HUES48 (cell line): ENCODE measurements at regions not wholly inside any gene's neighbourhood (a gene's known extent, or its start where the extent isn't known, plus 50 kb on each side); places are given as distances from the start of the nearest gene placed in this dataset.

ENCODE experiments used
- H3K27ac ChIP-seq: one replicate; pipeline ENCODE4 v1.7.0; 2013; ENCODE audit warnings: low read depth, low read length, inconsistent platforms
- H3K27me3 ChIP-seq: 2 replicates; pipeline ENCODE4 v1.6.1; 2013; ENCODE audit warnings: mild to moderate bottlenecking, low read length; ENCODE audit not compliant: control insufficient read depth, insufficient read depth
- H3K36me3 ChIP-seq: 2 replicates; pipeline ENCODE4 v1.6.1; 2013; ENCODE audit warnings: low read length; ENCODE audit not compliant: control insufficient read depth, insufficient read depth
- H3K4me1 ChIP-seq: 2 replicates; pipeline ENCODE4 v1.6.1; 2013; ENCODE audit warnings: mild to moderate bottlenecking, low read length; ENCODE audit not compliant: control insufficient read depth, insufficient read depth
- H3K4me3 ChIP-seq: 2 replicates; pipeline ENCODE4 v1.5.1; 2013; ENCODE audit warnings: mild to moderate bottlenecking, low read depth, low read length
- H3K9ac ChIP-seq: 2 replicates; pipeline ENCODE4 v1.6.1; 2013; ENCODE audit warnings: mild to moderate bottlenecking, low read depth, low read length, moderate library complexity
- H3K9me3 ChIP-seq: 2 replicates; pipeline ENCODE4 v1.6.1; 2013; ENCODE audit warnings: low read length; ENCODE audit not compliant: control insufficient read depth, insufficient read depth

- Histone ChIP-seq H3K9me3 (no peaks in the 10 kb centered on the region), H3K9ac (no peak overlapping the region), H3K27me3 (no peaks in the 10 kb centered on the region), H3K27ac (no peak overlapping the region), H3K4me1 (no peaks in the 10 kb centered on the region; the same call in 1 of the 2 replicates), H3K4me3 (no peak overlapping the region), H3K36me3 (no peaks in the 10 kb centered on the region)
Observed at GRCh38 chr2:8002765-8003393, 679.0 kb upstream of the ID2 start.

GRCh38 chr2:8003462-8004075 lies 678.3 kb upstream of the ID2 start:
- H3K9me3 ChIP-seq: no peaks in the 10 kb centered on the region
- no peaks in the 10 kb centered on the region; the same call in 1 of the 2 replicates for H3K4me1 ChIP-seq
- H3K36me3 ChIP-seq: no peaks in the 10 kb centered on the region
- H3K4me3 ChIP-seq: no peak overlapping the region
- H3K9ac ChIP-seq: no peak overlapping the region
- no peak overlapping the region for H3K27ac ChIP-seq
- no peaks in the 10 kb centered on the region for H3K27me3 ChIP-seq

DNA sequence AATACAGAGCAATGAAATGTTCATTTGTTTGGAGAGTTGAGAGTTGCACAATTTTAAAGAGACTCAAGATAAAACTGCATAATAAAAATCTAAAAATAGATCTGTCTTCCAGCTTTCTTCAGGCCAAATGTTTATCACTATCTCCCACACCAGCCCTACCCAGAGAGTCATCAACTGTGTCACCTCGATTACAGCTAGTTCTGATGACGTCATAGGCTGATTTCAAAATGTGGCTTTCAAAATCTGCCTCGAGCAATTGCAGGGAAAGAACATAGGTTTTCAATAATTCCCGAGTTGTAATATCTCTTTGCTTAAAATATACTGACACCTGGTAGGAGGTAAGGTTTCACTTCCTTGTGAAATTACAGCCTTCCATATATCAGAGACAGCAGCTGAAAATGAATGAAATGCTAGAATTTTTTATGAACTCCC lies 677.6 kb upstream of the ID2 start:
- Histone ChIP-seq H3K4me3 (no peak overlapping the region), H3K27ac (no peak overlapping the region), H3K9ac (no peak overlapping the region), H3K27me3 (no peaks in the 10 kb centered on the region), H3K36me3 (no peaks in the 10 kb centered on the region), H3K4me1 (no peaks in the 10 kb centered on the region), H3K9me3 (no peaks in the 10 kb centered on the region)

GRCh38 chr2:8006181-8006580 lies 675.7 kb upstream of the ID2 start:
- H3K9me3 ChIP-seq: no peaks in the 10 kb centered on the region
- H3K9ac ChIP-seq: no peak overlapping the region
- no peaks in the 10 kb centered on the region for H3K27me3 ChIP-seq
- H3K4me3 ChIP-seq: no peak overlapping the region
- no peaks in the 10 kb centered on the region for H3K36me3 ChIP-seq
- H3K4me1 ChIP-seq: no peaks in the 10 kb centered on the region
- no peak overlapping the region for H3K27ac ChIP-seq

GRCh38 chr2:8006626-8007025 lies 675.2 kb upstream of the ID2 start:
- no peaks in the 10 kb centered on the region for H3K9me3 ChIP-seq
- no peaks in the 10 kb centered on the region for H3K4me1 ChIP-seq
- H3K4me3 ChIP-seq: no peak overlapping the region
- no peaks in the 10 kb centered on the region for H3K36me3 ChIP-seq
- H3K27ac ChIP-seq: no peak overlapping the region
- no peaks in the 10 kb centered on the region for H3K27me3 ChIP-seq
- no peak overlapping the region for H3K9ac ChIP-seq

DNA sequence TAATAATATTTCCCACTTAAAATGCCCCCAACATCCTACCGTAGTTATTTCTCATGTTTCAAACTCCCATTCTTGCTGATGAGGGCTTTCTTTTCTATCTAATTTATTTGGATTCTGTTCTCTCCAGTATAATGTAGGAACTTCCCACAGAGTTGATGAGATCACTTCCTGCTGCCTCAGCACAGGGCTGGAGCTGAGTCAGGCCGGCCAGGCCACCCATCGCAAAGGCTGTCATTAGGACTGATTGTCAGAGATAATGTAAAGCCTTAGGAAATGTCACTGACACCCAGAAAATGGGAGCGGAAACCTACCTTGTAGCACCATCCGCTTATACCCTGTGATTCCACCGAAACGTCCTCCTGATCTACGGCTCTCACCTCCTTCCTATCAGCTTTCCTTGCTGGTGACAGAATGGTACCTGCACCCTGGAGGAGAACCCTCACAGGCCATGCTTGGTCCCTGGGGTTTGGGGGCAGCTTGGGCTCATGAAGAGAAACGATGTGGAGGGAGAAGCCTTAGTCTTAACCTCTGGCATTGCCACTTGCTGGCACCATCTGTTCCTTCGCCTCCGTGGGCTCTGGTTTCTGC lies 672.8 kb upstream of the ID2 start:
- Histone ChIP-seq H3K4me3 (no peak overlapping the region), H3K4me1 (no peaks in the 10 kb centered on the region), H3K27me3 (no peaks in the 10 kb centered on the region), H3K9ac (no peak overlapping the region), H3K36me3 (no peaks in the 10 kb centered on the region), H3K9me3 (no peaks in the 10 kb centered on the region), H3K27ac (no peak overlapping the region)

- Histone ChIP-seq H3K9ac (no peak overlapping the region), H3K36me3 (no peaks in the 10 kb centered on the region), H3K27me3 (no peaks in the 10 kb centered on the region), H3K4me1 (no peaks in the 10 kb centered on the region), H3K4me3 (no peak overlapping the region), H3K27ac (no peak overlapping the region), H3K9me3 (no peaks in the 10 kb centered on the region)
Observed at GRCh38 chr2:8015848-8016600, 665.8 kb upstream of the ID2 start.

DNA sequence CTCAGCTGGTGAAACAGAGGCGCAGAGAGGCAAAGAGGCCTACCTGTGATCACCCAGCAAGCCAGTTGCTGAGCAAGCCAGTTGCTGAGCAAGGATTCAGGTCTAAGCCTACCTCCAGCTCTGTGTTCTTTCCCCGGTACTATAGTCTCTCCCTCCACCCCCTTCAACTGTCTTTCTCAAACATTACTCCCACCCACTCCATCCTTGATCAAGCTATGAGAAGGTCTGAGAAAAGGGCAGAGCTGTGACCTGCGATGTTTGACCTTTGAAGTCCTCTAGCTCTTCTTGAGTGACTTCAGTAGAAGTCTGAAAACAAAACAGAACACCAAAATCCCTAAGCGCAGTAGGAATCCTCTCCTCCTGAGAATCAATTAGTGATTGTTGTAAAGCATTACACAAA lies 665.2 kb upstream of the ID2 start:
- no peak overlapping the region for H3K9ac ChIP-seq
- no peaks in the 10 kb centered on the region for H3K27me3 ChIP-seq
- H3K27ac ChIP-seq: no peak overlapping the region
- no peaks in the 10 kb centered on the region for H3K36me3 ChIP-seq
- no peaks in the 10 kb centered on the region for H3K9me3 ChIP-seq
- no peak overlapping the region for H3K4me3 ChIP-seq
- no peaks in the 10 kb centered on the region for H3K4me1 ChIP-seq

GRCh38 chr2:8018956-8019355 lies 662.9 kb upstream of the ID2 start:
- H3K9me3 ChIP-seq: no peaks in the 10 kb centered on the region
- no peak overlapping the region for H3K4me3 ChIP-seq
- no peaks in the 10 kb centered on the region for H3K4me1 ChIP-seq
- H3K36me3 ChIP-seq: no peaks in the 10 kb centered on the region
- no peak overlapping the region for H3K27ac ChIP-seq
- no peaks in the 10 kb centered on the region for H3K27me3 ChIP-seq
- H3K9ac ChIP-seq: no peak overlapping the region

DNA sequence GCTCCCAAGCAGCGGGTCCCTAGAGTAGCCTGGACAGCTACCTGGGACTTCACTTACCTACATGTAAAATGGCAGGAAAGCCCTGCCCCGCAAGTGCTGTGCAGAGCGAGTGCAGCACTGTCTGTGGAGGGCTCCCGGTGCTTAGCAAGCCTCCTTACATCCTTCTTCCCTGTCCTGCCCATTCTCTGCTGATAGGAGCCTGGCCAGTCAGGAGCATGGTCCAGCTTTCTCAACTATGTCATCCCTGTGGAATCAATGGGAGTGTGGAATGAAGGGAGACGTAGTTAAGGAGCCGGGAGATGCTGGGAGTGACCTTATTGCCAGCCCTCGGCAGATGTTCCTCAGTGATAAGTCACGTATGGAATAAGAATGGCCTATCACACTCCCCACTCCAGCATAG lies 661.9 kb upstream of the ID2 start:
- Histone ChIP-seq H3K27ac (no peak overlapping the region), H3K9me3 (no peaks in the 10 kb centered on the region), H3K36me3 (no peaks in the 10 kb centered on the region), H3K27me3 (no peaks in the 10 kb centered on the region), H3K4me1 (no peaks in the 10 kb centered on the region), H3K4me3 (no peak overlapping the region), H3K9ac (no peak overlapping the region)

- H3K9ac ChIP-seq: no peak overlapping the region
- no peaks in the 10 kb centered on the region for H3K36me3 ChIP-seq
- no peaks in the 10 kb centered on the region for H3K9me3 ChIP-seq
- no peak overlapping the region for H3K4me3 ChIP-seq
- H3K27ac ChIP-seq: no peak overlapping the region
- no peaks in the 10 kb centered on the region for H3K4me1 ChIP-seq
- H3K27me3 ChIP-seq: no peaks in the 10 kb centered on the region
Observed at GRCh38 chr2:8021921-8022320, 659.9 kb upstream of the ID2 start.
